ENCODE measurements at regions not wholly inside any gene's neighbourhood (a gene's known extent, or its start where the extent isn't known, plus 50 kb on each side); places are given as distances from the start of the nearest gene placed in this dataset.

DNA sequence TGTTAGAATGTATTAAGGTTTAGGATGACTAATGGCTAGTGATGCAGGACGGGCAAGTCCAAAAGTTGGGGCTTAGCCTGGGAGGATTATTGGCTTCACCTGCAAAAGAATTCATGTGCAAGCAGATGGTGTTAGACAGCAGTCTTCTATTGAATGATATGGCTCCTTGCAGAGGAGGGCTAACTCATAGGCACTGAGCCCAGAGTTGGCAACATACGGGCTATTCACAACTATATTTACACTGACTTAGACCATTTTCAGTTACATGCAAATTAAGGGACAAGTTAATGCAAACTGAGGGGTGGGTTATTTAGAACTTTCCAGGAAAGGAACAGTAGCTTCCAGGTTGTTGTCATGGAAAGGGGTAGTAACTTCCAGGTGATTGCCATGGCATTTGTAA, 1017.1 kb upstream of the EEF2KMT start:
- TF ChIP-seq, protein P1, sequence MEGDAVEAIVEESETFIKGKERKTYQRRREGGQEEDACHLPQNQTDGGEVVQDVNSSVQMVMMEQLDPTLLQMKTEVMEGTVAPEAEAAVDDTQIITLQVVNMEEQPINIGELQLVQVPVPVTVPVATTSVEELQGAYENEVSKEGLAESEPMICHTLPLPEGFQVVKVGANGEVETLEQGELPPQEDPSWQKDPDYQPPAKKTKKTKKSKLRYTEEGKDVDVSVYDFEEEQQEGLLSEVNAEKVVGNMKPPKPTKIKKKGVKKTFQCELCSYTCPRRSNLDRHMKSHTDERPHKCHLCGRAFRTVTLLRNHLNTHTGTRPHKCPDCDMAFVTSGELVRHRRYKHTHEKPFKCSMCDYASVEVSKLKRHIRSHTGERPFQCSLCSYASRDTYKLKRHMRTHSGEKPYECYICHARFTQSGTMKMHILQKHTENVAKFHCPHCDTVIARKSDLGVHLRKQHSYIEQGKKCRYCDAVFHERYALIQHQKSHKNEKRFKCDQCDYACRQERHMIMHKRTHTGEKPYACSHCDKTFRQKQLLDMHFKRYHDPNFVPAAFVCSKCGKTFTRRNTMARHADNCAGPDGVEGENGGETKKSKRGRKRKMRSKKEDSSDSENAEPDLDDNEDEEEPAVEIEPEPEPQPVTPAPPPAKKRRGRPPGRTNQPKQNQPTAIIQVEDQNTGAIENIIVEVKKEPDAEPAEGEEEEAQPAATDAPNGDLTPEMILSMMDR (IDR thresholded peaks at IDR 0.05): no peak
- no peak for TF ChIP-seq POLR2A (IDR thresholded peaks at IDR 0.05)
- TF ChIP-seq POLR2AphosphoS5 (IDR thresholded peaks at IDR 0.05): no peak
